ENCODE measurements at regions not wholly inside any gene's neighbourhood (a gene's known extent, or its start where the extent isn't known, plus 50 kb on each side); places are given as distances from the start of the nearest gene placed in this dataset.
"Not testable (repeated sequence)": the region's sequence is repeated elsewhere in the genome, so short reads cannot be mapped to it uniquely, and the experiment has no call there.

DNA sequence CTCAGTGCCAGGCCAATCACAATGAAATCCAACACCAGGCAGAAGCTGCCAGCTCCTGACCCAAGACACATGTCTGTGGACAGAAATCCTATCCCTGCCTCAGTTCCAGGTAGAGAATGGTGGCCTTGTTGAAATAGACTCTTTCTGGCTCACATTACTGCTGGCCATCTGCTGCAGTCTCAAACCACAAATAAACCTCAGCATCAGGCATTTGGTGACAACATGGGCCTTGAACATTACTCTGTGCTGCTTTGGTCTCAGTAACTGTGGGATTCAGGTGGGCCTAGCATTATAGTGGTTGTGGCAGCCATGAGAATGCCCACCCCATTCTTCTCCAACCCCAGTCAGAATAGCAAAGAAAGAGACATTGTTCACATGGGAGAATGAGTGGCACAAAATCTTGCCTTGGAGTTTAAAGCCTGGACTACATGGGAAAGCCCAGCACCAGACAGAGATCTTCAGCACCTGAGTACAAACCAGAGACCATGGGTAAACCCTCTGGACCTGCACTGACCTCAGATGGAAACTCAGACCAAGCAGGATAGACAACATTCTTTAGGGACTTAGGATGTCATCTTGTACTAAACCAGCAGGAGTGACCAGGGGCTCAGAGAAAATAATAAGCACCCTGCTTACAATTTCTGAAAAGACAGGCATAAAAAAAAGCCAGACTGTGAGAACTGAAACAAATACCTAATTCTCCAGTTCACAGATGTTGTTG is 50.4 kb upstream of the TRAM1L1 start:
- DNase-seq: no peak

DNA sequence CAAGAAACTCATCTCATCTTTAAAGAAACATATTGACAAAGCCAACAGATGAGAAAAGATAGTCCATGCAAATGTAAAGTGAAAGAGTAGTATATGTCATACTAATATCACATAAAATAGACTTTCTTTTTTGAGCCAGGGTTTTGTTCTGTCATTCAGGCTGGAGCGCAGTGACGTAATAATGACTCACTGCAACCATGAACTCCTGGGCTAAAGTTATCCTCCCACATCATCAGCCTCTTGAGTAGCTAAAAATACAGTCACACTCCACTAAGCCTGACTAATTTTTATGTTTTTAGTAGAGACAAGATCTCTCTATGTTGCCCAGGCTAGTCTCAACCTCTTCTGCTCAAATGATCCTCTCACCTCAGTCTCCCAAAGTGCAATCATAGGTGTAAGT is 51.8 kb upstream of the TRAM1L1 start:
- peak; percentile 84 for DNase-seq

DNA sequence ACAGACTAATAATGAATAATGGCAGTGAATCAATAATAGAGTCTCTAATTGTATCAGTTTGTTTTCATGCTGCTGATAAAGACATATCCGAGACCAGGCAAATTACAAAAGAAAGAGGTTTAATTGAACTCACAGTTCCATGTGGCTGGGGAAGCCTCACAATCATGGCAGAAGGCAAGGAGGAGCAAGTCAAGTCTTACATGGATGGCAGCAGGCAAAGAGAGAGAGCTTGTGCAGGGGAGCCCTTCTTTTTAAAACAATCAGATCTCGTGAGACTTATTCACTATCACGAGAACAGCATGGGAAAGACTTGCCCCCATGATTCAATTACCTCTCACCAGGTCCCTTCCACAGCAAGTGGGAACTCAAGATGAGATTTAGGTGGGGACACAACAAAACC is 53.4 kb upstream of the TRAM1L1 start:
- not testable (repeated sequence) for DNase-seq

DNA sequence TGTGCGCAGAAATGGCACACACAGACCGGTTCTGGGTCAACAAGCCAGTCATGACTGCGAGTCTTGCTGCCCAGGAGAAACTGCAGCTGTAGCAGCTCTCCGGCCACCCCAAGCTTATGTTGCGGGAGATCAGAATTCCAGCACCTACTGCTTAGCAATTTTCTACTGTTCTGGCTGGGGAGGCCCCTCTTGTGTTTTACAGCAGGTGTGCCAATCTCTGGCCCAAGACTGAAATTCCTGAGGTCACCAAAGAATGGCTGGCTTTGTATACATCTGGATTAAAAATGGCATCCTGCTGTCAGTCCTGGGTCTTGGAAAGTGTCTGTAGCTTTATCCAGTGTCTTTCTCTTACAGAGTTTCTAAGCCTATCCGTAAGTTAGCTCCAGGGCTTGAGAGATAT is 68.9 kb upstream of the TRAM1L1 start:
- no peak for DNase-seq

DNA sequence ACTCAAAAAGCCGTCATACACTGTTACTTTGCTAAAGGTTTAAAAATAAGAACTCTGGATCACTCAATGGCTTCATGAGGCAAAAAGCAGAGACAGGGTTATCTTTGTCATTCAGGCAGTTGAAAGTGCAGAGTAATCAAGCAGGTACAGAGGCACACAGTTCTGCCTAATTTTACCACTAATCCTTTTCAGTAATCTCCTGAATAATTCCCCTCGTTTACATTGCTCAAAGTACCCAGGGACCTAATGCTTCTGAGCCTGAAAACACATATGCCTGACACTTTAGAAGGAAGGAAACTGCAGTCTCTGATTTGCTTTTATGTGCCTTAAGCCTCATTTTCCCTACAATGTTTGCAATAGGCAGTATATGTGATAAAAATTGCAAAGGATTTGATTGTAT is 71.4 kb upstream of the TRAM1L1 start:
- no peak for DNase-seq

DNA sequence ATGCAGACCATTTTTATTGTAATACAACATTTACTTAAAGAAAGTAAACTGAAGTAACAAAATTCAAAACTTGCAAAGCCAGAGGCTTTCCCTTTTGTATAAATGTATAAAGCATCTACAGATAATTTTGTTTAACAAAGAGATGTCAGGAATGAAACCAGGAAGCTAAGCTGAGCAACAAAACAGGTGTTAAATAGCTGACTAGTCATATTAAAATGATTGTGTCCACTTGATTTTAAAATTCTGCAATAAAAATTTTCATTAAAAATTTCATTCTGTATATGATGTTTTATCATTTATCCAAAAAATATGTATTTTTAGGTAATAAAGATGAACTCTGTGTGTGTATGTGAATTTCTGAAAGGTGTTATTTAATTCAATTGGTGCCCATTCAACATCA is 72.0 kb upstream of the TRAM1L1 start:
- DNase-seq: no peak

DNA sequence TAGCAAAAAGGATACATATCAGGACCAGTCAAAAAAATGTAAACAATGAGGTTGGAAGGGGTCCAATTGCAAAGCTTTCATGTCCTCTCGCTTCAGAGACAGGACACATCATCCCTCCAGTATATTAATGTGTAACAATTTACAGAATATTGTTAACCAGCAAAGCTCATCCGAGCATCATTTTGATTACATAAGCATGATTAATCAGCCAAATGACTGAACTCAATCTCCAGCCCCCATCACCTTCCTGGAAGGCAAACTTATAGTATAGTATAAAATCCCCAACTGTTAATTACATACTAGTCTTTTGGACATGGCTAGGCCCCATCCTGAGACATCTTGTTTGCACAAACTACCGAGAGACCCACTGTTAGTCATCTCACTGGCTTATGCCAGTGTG is 77.6 kb upstream of the TRAM1L1 start:
- no peak for DNase-seq

DNA sequence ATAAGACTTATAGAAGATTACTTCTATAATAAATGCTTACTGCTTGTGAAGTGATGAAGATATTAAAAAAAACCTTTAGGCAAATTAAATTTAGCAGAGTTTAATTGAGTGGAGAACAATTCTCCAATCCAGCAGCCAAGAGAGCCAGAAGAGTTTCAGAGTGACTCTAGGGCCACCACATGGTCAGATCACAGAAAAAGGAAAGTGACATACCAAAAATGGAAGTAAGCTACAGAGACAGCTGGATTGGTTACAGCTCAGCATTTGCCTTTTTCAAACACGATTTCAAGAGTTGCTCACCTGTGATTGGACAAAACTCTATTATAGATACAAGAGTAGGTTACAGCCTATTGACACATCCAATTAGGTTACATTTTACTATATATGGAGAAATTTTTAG is 79.0 kb upstream of the TRAM1L1 start:
- peak; percentile 5 for DNase-seq

DNA sequence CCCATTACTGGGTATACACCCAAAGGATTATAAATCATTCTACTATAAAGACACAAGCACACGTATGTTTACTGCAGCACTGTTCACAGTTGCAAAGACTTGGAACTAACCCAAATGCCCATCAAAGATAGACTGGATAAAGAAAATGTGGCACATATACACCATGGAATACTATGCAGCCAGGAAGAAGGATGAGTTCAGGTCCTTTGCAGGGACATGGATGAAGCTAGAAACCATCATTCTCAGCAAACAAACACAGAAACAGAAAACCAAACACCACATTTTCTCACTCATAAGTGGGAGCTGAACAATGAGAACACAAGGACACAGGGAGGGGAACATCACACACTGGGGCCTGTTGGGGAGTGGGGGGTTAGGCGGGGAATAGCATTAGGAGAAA is 90.0 kb upstream of the TRAM1L1 start:
- DNase-seq: not testable (repeated sequence)

DNA sequence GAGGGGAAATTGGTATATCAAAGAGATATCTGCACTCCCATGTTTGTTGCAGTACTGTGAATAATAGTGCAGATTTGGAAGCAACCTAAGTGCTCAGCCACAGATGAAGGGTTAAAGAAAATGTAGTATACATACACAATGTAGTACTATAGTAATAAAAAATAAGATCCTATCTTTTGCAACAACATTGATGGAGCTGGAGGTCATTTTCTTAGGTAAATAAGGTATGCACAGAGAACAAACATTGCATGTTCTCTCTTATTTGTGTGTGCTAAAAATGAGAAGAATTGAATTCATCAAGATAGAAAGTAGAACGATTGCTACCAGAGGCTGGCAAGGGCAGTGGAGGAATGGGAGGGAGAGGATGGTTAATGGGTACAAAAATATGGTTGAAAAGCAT is 117.9 kb upstream of the TRAM1L1 start:
- no peak for DNase-seq

DNA sequence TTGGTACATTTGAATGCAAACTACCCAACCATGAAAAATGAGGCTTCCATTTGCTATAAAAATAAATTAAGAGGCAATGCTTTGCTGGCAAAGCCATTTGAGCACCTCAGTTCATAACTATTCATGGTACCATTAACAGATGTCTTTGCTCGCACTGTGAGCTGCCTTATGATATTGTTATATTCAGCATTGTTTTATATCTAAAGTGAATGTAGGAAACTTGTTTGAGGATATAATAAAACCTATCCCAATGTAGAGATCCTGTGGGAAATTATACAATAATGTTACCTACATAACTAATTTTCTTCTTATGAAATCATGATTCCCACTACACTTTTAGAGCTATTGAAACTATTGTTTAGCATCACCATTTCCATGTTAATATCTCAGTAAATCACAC is 125.2 kb upstream of the TRAM1L1 start:
- DNase-seq: no peak

DNA sequence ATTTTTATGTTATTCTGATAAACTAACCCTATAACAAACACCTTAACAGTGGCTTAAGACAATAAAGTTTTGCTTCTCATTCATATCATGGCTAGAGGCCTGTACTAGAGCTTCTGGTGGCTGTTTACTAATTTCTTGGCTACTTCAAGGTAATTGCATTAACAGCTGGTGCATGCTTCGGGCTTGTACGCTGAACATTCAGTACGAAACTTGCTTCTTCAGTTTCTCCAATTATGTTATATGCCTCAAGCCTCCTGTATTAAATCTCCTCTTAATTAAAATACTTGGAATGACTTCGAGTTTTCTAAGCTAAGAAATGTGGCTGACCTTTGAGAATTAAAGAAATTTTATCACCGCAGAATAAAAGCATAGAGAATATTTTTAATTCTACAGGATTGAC is 138.9 kb upstream of the TRAM1L1 start:
- DNase-seq: no peak

DNA sequence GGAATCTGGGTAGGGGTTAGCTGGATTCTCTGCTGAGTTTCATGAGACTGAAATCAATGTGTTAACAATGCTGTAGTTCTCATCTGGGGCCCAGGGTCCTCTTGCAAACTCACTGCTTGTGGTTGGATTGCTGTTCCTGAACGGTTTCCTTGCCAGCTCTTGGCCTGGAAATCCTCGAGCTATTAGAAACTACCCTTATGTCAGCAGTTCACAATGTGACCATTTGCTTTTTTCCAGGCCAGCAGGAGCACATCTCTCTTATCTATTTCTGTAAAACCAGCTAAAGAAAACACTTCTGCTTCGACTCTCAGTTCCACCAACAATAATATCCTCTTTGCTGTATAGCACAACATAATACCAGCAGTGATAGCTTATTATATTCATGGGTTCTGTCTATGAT is 140.1 kb upstream of the TRAM1L1 start:
- no peak for DNase-seq

DNA sequence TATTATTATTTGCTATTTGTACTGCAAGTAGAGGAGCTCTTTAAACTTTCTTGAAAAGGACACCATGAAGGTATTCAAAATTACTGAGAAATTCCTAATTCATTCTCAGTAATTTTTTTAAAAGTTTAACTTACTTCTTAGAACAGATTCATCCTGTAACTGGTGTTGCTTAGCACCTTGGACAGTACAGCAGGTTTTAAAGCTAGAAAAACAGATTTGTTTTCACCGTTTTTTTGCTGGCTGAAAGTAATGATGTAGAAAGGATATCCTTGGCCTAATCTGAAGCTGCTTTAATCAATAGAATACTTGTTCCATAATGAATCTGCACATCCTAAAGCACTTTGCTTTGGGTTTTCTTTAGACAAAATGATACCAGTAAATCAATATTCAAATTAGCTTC is 142.5 kb upstream of the TRAM1L1 start:
- DNase-seq: no peak

DNA sequence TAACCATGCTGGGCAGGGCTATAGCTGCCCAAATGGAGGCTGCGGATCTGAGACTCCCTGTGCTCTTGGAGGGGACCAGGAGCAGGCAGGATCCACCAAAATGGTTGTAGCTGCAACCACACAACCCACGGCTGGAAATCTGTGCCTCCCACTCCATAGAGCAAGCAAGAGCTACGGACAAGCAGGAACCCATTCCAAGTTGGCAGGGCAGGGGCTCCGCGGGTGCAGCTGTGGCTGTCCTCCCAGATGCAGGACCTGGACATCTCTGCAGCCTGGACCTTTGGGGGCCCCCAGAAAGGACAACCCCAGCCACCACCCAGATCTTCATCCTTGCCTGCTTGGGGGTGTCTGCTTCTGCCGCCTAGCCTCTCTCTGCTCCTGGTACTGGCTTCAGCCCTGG is 154.1 kb upstream of the TRAM1L1 start:
- no peak for DNase-seq

DNA sequence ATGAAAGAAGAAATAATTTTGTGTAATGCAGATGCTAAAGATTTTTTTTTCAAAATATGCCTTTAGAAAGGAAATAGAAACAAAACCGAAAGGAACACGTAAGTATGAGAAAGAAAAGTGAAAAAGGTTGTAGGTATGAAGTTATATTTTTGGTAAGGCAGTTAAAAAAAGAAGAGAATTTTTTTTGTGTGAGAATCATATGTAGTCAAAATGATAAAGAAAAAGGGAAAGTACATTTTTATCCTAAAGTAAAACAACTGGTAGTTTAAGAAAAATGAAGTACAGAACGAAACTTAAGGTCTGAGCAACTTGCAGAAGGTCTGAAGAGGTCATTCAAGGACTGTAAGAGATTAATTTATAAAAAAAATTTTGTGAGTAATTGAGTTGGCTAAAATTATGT is 164.0 kb upstream of the TRAM1L1 start:
- DNase-seq: no peak

DNA sequence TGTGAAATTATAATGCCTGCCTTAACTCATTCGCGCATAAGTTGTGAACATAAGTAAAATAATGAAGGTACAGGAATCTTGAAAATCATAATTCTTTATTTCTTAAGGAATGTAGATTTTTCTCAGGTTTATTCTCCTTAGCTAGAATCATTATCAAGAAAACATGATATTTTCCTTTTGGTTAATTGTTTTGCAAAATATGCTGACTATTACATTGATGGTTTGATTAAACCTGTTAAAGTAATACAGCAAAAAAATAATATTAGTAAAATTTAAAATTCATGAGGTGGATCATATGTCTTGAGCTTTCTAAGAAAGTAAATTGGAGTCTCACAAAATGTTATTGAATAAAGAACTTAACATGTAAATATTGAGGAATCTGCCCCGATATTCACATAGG is 178.7 kb upstream of the TRAM1L1 start:
- no peak for DNase-seq

DNA sequence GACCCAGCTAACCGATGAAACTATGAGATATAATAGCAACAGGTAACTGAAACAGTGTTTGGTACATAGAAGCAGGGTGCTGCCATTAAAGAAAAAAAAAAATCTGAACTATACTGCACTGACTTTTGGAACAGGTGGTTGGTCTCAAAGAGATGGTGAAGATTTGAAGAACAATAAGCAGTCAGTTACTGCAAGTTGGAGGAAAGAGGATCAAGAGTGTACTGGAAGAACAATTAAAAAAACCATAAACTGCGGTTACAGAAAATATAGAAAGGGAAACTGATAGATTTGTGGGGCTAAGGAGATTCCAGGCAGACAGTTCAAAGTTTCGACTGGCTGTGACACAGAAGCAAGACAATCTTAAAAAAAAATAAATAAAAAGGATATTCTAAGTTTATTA is 181.9 kb upstream of the TRAM1L1 start:
- no peak for DNase-seq

DNA sequence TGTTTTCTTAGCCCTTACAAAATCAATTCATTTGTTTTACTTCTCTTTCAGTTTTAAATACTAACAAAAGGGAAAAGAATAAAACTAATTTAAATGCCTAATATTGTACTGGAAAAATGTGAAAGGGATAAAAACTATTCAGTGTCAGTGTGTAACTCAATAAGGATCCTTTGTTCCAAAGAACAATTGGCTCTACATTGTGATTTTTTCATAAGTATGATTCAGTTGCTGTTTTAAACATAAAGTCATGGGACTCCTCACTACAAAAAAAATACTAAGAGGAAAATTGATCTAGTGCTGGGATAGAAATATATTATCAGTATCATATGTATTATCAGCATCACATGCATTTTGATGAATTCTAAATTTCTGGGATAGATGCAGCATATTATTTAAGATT is 199.4 kb upstream of the TRAM1L1 start:
- DNase-seq: no peak

DNA sequence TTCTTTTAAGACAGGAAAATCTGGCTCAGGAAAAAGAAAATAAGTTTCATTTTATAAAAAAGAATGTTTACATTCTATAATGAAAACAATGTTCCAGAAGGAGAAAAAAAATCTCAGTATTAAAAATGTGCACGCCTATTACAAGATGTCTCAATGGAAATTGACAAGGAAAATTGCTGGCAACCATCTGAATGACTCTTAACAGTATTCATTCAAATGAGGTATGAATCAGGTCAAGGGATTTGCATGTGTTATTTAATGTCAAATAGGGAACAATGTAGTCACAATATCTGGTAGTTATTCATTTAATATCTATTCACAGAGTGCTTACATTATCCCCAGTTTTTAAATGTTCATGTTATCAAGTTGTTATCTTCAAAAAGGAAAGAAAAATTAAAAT is 208.4 kb upstream of the TRAM1L1 start:
- no peak for DNase-seq

DNA sequence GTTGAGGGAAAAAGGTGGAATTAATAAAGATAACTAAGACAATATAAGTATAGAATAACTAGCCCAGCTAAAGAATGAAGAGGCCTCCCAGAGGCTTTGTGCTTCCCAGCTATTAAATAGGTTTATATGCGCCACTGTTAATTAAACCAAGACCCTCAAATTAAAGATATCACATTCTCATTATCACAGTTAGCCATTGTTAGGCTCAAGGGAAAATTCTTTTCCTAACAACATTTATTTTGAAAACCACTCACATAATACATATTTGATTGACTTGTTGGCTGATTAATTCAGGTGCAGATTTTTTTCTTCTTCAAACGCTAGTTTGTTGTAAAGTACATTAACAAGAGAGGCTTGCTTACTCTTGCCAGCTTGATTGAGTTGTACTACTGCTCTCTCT is 216.8 kb upstream of the TRAM1L1 start:
- no peak for DNase-seq

DNA sequence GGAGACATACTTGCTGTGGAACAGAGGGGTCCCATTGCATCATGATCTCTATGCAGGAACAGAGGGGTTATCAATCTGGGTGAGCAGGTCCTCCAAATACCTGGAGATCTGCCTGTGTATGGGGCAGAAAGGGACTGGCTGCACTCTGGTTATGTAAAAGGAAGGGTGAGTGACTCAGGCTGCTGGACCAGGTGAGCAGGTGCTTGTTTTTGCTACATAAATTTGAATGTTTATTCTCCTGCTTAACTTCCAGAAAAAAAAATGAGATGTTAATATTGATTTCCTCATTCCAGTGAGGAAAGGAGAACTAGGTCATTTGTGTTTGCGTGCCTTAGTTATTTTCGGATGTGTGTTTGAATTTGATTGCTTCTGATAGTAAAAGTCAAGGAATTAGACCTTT is 225.8 kb upstream of the TRAM1L1 start:
- DNase-seq: no peak

DNA sequence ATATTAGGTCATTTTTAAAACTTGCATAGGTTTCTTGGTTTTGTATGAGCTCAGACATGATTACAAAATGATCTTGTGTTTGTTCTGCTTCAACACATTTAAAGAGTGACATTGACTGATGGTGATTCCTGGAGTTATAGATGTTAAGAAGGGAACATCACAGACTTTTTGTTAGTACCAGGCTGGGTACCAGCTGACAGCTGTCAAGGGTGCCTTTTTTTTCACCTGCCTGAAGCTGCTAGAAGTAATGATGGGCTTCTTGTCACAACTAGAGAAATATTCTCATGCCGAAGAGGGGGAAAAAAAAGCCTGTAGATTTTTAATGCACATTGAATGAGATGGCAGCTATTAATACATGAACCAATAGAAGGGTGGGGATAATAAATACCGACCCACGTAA is 226.6 kb upstream of the TRAM1L1 start:
- no peak for DNase-seq

DNA sequence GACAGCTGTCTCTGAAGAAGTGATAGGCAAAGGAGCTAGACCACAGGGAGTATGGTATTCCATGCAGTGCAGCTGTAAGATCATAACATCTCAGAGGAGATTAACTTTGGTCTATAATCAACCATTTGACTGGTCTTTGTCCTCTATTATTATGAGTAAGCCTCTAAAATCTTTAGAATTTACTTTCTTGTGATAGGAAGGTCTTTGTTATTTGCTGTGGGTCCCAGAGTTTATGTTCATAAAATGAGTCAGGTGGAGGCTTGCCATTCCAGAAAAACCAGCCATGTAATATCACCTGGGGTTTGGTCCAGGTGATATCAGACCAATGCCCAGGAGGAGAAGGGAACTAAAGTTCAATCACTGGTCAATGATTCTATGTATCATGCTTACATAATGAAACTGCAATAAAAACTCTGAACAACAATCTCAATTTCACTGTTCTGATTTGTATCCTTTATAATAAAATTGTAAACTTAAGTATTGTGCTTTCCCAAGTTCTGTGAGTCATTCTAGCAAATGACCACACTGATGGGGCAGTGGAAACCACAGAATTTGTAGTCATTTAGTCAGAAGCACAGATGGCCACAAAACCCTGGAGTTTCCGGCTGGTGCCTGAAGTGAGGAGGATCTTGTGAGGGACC is 239.6 kb upstream of the TRAM1L1 start:
- DNase-seq: peak; percentile 78

DNA sequence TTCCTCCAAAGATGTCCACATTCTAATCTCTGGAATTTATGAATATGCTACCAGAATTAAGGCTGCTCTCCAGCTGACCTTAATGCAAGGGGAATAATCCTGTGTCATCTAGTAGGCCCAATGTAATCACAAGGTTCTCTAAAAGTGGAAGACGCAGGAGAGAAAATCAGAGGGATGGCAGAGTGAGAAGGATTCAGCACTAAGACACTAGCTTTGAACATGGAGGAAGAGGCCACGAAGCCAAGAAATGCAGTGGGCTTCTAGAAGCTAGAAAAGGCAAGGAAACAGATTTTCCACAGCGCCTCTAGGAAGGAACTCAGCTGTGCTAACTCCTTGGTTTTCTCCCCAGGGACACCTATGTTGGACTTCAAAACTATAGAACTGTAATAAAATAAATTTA is 240.7 kb upstream of the TRAM1L1 start:
- DNase-seq: no peak

Measured in fibroblast of skin of back (primary cell).